ENCODE measurements at regions not wholly inside any gene's neighbourhood (a gene's known extent, or its start where the extent isn't known, plus 50 kb on each side); places are given as distances from the start of the nearest gene placed in this dataset.

DNA sequence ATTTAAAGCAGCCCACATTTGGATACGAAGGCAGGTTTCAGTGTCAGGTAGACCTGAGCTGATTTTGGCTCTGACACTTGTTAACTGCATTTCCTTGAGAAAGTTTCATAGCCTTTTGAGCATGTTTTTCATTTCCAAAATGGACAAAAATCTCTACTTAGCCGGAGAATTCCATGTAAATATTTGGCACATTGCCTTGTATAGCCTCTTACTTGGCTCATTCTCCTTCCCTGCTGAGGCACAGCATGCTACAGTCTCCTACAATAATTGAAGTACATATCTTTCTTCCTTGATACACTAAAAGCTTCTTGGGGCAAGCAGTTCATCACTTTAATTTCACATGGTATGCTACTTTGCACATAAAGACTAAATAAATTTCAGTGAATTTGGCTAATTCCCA is 772.2 kb upstream of the CHAC2 start:
- FAIRE-seq (no peak), DNase-seq (ENCODE audit: low spot score in 2 of 2) (no peak)

DNA sequence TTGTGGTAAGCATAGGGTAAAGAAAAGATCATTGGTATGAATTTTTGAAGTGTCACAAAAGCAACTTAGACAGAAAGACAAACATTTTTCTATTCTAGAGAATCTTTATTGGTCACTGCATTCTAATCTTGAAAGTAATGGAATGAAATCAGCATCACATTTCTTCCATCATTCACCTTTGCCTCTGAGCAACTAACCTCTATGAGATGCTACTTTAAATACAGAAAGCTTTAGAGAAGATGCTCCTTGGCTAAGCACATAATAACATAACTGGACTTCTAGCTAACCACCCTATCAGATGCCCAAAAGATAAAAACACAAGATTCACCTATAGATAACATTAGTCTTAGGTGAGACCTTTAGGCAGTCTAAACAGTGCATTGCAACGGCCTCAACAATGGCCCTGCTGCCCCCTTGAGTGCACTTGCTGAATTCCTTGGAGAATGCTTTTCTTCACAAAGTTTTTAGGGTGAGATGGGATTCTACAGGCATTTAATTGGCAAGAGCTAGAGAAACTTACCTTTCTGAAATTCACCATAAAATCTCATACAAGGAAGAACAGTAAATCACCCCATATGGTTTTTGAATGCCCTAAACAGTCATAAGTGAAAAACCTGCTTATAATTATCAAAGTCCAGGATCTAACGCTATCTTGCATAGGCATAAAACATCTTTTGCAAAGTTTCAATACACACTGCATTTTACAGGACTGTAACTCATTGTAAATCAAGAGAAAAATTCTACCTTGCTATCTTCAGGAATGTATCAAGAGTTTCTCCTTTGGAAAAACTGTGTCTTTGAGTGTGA is 791.3 kb upstream of the CHAC2 start:
- FAIRE-seq, result no peak
- DNase-seq (ENCODE audit: low spot score in 2 of 2), result no peak

DNA sequence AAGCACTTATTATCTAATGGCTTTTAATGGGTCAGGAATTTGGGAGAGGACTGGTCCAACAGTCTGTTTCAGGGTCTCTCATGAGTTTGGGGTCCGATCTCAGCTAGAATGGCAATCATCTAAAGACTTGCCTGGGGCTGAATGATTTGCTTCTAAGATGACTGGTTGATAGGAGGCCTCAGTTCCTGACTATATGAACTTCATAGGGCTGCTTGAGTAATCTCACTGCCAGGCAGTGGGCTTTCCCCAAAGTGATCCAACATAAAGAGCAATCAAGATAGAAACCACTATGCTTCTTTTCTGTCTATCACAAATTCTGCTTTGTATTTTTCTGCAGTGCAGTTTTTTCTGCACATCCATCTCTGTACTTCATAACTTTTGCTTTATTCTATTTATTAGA is 793.5 kb upstream of the CHAC2 start:
- DNase-seq (ENCODE audit: low spot score in 2 of 2) (no peak), FAIRE-seq (no peak)

DNA sequence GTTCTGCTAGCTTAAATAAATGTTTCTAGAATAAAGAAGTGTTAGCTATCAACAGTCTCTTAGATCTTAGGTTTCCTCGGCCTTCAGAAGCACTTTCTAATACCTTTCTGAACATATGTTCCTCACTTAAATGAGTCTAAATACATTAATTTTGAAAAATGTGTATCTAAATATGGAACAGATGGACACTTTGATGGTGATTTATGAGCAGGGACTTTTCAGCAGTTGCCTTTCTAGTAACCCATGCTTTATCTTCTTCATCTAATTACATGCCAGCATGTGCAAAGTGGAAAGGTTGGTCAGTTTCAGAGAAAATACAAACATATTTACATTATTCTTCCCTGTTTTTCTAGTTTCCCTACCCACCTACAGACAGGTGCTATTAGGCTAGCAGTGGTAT is 797.0 kb upstream of the CHAC2 start:
- FAIRE-seq (no peak), DNase-seq (ENCODE audit: low spot score in 2 of 2) (no peak)

DNA sequence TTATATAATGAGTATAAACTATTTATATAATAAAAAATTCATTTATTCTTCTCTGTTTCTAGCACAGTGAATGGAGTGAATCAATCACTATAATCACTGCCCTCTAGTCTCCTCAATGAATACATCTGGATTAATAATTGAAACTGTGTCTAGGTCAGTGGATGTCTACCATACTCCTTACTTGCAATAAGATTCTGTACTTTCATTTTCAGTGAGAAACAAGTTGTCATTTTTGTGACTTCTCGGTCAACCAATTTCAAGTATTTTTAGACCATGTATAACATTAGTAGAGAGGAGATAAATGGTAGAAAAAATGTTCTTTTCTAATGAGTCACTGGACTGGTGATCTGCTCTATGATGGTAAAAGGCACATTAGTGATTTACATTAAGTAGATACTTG is 799.6 kb upstream of the CHAC2 start:
- DNase-seq (ENCODE audit: low spot score in 2 of 2) (no peak), FAIRE-seq (no peak)

DNA sequence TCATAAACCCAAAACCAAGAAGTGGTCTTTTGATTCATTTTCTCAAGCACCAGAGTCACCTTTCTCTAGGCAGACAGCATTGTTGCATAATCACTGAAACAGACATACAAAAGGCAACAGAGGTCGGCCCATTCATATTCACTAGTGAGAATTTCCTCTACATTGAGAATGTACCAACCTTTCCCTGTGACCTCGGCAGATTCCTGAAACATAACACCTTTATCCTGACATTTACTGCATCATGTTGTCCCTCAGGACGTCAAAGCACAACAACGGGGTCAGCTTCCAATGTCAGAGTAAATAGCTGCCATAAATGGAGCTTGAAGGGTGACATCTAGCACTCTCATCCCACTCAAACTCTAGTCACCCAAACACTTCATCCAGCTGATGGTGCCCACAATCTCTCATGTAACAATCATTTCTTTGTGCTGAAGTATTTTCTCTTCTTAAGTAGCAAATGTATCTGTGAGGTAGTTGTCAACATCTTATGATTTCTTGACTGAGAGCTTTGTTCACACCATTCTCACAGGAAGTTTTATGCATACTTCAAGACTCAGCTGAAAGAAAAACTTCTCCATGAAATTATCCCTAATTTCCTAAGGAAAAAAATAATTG is 802.6 kb upstream of the CHAC2 start:
- FAIRE-seq (no peak), DNase-seq (ENCODE audit: low spot score in 2 of 2) (no peak)

DNA sequence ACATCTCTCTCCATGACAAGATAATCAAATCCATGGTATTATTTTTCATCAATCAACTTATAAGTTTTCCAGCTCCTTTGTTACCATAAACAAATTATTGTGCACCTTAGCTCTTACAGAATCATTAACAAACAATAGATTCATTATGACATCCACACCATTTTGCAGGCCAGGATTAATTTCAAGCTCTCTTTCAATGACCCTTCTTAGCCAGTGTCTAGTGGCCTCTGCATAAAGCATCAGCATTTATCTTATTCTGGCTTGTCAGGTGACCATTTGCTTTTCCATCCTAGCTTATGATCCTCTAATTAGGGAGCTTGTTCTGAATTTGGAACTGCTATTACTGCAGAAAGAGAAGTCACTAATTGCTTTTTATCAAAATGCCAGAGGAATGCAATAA is 806.2 kb upstream of the CHAC2 start:
- no peak for DNase-seq (ENCODE audit: low spot score in 2 of 2)
- no peak for FAIRE-seq

DNA sequence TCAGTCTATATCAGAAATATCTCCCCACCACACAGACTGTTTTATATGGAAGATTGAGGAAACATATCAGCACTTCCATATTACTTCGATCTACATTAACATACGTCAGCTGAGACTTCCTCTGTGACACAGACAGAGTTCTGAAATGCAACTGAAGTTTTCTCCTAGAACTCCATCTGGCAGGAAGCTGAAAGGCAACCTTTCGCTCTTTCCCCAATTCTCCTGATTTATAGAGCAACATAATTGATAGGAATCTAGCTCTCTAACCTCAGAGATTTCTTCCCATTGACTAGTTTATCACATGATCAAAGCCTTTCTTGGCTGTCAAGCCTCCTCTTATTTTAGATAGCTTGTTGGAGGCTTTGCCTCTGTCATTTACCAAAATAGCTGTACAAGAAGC is 806.7 kb upstream of the CHAC2 start:
- DNase-seq (ENCODE audit: low spot score in 2 of 2), result no peak
- FAIRE-seq, result no peak

DNA sequence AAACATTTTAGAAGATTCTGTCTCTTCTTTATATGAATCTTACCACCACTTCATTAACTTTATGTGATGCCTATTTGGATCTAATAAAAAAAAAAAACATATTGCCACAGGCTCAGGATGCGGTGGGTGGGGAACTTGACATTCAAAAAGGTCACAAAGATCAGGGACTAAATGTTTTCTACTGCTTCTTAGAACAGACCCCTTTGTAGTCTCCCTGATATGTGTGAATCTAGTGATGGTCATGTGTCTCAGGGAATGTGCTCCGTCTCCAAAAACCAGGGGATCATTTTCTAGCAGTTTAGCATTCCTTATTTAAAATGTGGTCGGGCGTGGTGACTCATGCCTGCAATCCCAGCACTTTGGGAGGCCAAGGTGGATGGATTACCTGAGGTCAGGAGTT is 807.8 kb upstream of the CHAC2 start:
- no peak for DNase-seq (ENCODE audit: low spot score in 2 of 2)
- no peak for FAIRE-seq

DNA sequence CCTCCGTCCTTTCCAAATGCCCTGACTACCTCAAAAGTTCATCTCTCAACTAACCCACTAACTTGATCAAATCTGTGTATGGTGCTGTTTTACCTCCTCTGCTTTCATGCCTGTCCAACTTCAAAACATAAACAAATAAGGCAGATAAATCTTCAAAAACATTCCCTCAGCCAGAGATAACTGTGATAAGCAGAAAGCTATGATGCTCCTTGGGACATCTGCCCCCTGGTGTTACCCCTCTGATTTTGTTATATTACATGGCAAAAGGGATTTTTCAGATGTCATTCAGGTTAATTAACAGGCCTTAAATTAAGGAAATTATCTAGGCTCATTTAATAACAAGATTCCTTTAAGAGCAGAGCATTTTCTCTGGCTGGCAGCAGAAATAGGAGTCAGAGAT is 810.8 kb upstream of the CHAC2 start:
- no peak for DNase-seq (ENCODE audit: low spot score in 2 of 2)

DNA sequence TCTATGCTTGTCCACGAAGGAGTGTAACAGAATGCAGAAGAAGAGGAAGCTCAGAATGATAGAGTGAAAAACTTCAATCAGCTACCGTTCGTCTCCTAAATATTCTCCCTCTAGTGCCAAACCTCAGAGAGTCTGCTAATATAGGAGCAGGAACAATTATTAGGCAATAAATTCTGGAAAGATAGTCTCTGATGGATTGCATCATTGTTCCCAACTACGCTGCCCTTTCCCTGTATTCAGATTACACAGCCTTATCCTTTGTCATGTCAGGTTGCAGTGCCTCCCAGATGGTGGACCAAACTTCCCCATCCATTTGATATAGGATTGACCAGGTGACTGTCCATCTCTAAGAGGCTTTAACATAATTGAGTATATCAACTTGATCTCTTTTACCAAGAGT is 811.5 kb upstream of the CHAC2 start:
- no peak for FAIRE-seq
- no peak for DNase-seq (ENCODE audit: low spot score in 2 of 2)

More for the DNA sequence above, 810.8 kb upstream of the CHAC2 start:
- FAIRE-seq, result no peak

DNA sequence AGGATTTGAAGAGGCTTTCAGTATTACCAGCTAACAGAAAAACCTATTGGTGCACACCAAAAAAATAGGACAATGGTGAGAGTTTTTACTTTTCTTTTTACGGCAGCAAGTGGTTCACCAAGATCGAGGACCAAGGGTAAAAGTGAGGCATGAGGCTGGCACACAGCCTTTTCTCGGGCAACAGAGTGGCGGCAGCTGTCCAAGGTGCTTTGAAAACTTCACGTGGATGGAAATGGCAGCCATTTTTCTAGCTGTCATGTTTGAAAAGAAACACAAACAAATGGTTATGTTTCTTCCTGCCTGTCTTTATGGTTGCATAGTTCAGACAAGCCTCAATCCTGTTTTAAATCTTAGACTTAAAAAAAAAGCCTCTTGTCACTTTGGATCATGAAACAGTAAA is 812.5 kb upstream of the CHAC2 start:
- FAIRE-seq, result no peak

DNA sequence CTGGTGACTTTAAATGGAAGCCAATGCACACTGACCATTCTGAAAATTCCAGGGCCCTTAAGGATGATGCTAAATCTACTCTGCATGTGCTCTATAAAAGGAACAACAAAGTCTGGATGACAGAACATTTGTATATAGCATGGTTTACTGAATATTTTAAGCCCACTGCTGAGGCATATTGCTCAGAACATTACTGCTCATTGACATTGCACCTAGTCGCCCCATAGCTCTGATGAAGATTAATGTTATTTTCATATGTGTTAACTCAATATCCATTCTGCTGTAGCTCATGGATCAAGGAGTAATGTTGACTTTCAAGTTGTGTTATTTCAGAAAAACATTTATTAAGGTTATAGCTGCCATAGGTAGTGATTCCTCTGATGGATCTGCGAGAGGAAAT is 827.5 kb upstream of the CHAC2 start:
- DNase-seq (ENCODE audit: low spot score in 2 of 2) (no peak), FAIRE-seq (no peak)

More for the DNA sequence above, 812.5 kb upstream of the CHAC2 start:
- DNase-seq (ENCODE audit: low spot score in 2 of 2), result no peak

DNA sequence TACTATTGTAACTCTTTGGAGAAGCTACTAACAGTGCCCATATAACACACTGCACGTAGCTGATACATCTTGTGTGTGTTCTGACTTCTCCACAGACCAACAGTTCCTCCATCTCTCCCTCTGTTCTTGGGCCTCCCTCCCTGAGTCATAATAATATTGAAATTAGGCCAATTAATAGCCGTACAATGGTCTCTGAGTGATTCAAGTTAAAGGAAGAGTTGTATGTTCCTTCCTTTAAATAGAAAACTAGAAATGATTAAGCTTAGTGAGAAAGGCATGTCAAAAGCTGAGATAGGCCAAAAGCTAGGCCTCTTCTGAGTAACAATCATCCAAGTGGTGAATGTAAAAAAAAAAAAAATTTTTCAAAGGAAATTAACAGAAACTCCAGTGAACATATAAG is 828.4 kb upstream of the CHAC2 start:
- FAIRE-seq (no peak), DNase-seq (ENCODE audit: low spot score in 2 of 2) (no peak)

DNA sequence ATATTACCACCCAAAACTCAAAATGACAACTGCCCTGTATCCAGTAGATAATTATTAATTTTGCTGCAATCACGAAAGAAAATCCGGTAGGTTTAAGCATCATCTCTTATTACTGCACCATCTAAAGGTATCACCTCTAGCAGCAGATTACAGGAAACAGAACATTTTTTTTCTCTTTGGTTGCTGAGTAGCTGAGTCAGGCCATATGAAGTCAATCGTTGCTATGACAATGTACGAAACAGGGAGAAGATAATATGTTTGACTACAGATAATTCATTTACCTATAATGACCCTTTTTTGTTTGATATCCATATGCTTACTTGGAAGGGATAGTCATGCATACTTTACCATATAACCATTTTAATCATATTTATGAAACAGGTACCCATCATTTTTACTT is 831.6 kb upstream of the CHAC2 start:
- DNase-seq (ENCODE audit: low spot score in 2 of 2) (no peak), FAIRE-seq (no peak)

DNA sequence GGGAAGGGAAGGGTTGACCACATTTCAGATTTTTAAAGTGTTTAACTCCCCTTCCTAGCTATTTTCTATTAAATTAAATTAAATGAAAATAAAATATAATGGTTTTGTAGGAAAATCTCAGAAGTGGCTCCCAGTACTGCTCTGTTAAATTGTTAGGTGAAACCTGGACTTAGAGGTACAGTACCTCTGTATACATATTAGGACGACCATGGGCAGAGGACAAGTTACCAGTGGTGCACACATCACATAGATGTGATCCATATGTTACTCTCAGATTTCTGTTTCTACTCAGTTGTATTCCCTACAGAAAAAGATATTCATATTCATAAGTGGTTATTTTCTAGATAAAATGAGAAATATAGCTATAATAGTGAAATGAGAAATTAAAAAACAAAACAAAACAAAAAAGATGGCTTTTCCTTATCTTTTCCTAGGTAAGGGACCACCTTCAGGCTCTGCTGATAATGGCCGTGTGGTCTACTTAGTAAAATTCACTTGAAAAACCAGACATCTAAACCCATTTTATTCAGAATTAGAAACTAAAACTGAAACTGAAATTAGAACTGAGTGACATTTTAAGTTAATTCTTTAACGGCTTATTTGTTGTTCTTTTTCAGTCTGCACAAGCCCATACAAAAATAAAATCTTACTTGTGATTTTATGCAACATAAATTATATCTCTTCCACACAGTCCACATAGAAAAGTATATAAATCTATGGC is 832.5 kb upstream of the CHAC2 start:
- no peak for DNase-seq (ENCODE audit: low spot score in 2 of 2)
- no peak for FAIRE-seq

DNA sequence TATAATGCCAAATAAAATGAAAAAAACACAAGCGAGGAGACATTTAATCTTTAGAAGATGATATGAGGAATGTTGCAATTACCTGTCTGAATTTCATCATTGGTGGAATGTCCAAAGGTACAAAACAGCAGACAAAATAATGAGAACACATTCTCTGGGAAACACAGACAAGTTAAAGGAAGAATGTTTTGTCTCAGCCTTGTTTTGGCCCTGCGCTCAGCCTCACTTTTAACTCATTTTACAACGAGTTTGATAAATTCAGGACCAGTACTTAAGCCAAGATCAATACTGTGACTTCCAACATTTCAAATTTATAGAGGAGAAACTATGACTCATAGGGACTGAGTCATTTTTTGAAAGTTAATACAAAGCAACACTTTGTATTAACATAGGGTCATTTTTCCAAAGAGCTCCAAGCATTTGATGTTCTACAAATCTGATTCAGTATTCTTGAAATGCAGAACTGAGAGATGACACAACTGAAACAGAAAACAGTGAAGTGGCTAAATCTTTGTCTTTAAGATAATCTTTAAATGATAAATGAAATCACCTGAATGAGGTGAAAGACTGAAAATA is 833.2 kb upstream of the CHAC2 start:
- FAIRE-seq (no peak), DNase-seq (ENCODE audit: low spot score in 2 of 2) (no peak)

DNA sequence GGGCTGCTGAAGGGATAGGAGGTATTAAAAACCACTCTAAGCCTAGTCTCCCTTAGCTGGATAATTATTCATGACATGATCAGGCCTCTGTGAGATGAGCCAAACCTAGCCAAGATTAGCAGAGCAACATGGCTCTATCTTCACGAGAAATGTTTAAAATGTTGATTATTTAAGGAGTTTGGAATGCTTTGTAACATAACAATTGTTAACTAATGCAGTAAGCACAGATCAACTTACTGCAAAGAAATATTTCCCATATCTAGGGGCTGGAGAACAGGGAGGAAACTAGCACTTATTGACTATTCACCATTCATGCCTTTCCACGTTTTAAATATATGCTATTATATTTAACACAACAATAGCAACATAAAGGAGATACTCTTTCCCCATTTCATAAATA is 833.7 kb upstream of the CHAC2 start:
- DNase-seq (ENCODE audit: low spot score in 2 of 2) (no peak), FAIRE-seq (no peak)

DNA sequence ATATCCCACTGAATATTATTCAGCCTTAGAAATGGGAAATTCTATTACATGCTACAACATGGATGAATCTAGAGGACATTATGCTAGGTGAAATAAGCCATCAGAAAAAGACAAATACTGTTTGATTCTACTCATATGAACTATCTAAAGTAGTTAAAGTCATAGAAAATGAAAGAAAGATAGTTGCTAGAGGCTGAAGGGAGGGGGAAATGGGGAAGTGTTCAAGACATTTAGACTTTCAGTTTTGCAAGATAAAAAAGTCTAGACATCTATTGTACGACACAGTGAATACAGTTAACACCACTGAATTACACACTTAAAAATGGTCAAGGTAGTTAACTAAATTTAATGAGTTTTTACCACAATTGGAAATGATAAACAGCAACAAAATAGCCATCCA is 835.9 kb upstream of the CHAC2 start:
- DNase-seq (ENCODE audit: low spot score in 2 of 2) (no peak), FAIRE-seq (no peak)

DNA sequence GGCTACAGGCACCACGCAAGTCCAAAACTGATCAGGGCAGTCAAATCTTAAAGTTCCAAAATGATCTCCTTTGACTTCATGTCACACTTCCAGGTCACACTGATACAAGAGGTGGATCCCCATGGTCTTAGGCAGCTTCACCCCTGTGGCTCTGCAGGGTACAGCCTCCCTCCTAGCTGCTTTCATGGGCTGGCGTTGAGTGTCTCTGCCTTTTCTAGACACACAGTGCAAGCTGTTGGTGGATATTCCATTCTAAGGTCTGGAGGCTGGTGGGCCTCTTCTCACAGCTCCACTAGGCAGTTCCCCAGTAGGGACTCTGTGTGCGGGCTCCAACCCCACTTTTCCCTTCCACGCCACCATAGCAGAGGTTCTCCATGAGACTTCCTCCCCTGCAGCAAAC is 838.2 kb upstream of the CHAC2 start:
- FAIRE-seq (no peak), DNase-seq (ENCODE audit: low spot score in 2 of 2) (no peak)

DNA sequence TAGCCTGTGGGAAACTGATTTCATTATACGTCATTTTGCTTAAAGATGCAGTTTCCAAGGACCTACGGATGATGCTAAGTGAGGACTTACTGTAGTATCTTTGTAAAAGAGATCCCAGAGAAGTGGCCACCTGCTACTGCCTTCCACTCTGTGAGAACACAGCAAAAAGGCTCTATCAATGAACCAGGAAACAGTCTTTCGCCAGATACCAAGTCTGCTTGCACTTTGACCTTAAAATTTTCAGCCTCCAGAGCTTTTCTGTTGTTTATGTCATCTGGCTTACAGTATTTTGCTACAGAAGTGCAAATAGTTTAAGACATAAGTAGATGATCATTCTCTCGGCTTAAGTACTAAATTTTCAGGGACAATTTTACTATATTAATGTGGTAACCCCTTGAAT is 847.9 kb upstream of the CHAC2 start:
- DNase-seq (ENCODE audit: low spot score in 2 of 2), result no peak
- FAIRE-seq, result no peak

DNA sequence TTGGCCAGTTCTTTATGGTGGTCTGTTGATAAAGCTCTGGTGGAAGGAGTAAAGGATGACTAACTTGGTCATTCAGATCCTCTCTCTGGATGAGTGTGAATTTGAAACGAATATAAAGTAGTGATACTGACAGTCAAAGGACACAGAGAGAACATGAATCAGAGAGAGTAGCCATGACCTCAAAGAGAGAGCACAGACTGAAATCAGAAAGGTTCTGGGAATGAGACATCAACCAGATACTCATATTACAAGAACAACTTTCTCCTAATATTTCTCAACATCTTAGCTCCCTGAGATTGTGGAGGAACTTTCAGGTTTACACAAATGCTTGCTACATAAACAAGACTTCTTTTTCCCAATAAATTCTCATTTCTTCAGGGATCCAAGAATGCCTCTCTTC is 849.1 kb upstream of the CHAC2 start:
- DNase-seq (ENCODE audit: low spot score in 2 of 2) (no peak), FAIRE-seq (no peak)
